Hepatic stellate cell (primary cell): ENCODE measurements at regions not wholly inside any gene's neighbourhood (a gene's known extent, or its start where the extent isn't known, plus 50 kb on each side); places are given as distances from the start of the nearest gene placed in this dataset.
"Not testable (repeated sequence)": the region's sequence is repeated elsewhere in the genome, so short reads cannot be mapped to it uniquely, and the experiment has no call there.

Experiments used
- DNase-seq: peaks from one replicate; pipeline ENCODE4 v3.0.0; 2011; ENCODE audit warnings: low spot score

- DNase-seq = not testable (repeated sequence)
Measured at GRCh38 chr17:45554479-45554878, 64.0 kb upstream of the PLEKHM1 start.

DNA sequence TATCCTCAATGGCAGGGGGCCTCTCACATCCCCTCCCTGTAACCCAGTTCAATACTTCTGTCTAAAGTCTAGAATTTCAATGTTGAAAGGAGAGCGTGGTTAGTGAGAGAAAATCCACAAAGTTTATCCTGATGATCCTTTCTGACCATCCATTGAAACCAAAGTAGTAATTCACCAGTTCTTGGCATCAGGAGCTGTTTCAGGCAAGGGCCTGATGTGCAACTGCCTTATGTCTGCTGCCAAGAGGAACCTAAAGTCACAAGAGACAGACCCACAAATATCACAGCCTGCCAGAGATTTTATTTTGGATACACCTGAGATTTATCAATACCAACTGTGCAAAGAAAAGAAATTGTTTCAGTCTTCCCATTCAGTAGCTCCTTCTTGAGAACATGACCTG is 68.3 kb upstream of the PLEKHM1 start:
- DNase-seq = not testable (repeated sequence)

DNA sequence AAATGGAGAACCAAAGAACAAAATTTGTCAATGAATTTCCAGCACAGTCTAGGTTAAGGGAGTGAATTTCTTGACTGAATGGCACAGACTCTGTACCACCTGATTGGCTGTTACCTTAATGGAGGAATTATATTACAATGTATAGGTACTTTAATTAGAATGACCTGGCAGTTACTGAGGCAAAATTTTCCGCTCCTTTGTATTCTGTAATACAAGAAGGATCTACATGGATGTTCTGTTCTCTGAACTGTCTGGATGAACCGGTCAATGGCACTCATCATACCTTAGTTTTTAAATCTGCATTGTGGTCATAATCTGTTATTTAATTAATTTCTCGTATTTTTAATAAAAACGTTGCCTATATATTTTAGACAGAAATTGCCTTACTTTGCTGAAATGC is 72.3 kb upstream of the PLEKHM1 start:
- DNase-seq = not testable (repeated sequence)

GRCh38 chr17:45563283-45563682 is 72.8 kb upstream of the PLEKHM1 start:
- not testable (repeated sequence) for DNase-seq

DNA sequence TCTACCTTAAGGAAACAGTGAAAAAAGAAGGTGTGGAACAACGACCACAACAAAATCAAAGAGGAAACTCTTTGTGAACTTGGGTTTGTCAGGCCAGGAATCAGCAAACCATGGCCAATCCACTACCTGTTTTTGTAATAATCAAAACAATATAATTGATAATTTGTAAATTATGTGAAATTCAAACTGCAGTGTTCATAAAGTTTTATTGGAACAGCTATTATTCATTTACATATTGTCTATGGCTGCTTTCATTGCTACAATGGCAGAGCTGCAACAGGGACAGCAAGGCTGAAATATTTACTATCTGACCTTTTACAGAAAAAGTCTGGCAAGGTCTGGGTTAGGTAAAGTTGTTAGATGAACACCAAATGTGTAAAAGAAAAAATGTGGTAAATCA is 77.8 kb upstream of the PLEKHM1 start:
- not testable (repeated sequence) for DNase-seq

DNA sequence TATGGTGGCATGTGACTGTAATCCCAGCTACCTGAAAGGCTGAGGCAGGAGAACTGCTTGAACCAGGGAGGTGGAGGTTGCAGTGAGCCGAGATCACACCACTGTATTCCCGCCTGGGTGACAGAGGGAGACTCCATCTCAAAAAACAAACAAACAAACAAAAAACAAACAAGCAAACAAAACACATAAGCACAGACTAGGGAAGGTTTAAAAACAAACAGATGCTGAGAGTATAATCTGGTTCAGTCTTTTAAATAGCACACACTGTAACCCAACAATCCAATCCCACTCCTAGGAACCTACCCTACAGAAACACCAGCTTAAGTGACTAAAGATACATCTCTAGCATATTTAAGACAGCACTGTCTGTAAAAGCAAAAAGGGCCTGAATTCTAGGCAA is 82.8 kb upstream of the PLEKHM1 start:
- not testable (repeated sequence) for DNase-seq

- no peak for DNase-seq
Measured at GRCh38 chr17:45573924-45574770, 83.6 kb upstream of the PLEKHM1 start.

DNA sequence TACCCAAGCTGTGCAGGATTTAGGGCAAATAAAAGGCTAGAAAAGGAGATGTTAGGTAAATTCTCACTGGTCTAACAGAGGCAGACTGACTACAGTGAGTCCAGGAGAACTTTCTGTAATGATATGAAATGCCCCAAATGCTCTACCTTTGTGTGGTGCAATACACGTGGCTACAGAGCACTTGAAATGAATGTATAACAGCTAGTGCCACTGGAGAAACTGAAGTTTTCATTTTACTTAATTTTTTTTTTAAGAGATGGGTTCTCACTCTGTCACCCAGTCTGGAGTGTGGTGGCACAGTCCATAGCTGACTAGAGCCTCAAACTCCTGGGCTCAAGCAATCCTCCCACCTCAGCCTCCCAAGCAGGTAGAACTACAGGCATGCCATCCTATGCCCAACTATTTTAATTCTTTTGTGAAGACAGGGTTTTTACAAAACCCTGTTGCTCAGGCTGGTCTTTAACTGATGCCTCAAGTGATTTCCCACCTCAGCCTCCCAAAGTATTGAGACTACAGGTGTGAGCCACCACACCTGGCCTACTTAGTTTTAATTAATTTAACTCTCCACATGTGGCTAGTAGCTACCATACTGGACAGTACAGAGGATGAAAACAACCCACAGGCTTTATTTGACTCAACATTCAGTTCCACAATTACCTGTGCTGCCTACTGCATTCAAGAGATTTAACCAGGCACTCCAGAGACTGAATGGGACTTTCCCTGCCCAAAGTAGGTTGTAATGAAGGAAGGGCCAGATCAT is 84.8 kb upstream of the PLEKHM1 start:
- no peak for DNase-seq

GRCh38 chr17:45576527-45577307 is 86.2 kb upstream of the PLEKHM1 start:
- DNase-seq = not testable (repeated sequence)

DNA sequence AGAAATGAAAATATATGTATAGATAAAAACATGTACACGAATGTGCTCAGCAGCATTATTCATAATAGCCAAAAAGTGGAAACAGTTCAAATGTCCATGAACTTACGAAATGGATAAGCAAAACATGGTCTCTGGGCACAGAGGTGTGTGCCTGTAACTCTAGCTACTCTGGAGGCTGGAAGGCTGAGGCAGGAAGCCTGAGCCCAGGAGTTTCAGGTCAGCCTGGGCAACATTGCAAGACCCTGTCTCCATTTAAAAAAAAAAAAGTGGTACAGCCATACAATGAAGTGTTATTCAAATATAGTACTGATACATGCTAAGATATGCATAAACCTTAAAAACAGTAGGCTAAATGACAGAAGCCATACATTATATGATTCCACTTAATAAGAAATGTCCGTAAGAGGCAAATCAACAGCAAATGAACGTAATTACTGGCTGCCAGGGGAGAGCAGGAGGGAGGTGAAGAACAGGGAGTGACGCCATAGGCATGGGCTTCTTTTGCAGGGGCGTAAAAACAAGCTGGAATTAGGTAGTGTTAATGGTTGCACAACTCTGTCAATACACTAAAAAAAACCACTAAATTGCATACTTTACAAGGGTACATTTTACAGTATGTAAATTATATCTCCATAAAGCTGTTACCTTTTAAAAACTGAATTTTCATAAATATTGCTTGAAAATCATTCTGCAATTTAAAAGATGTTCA is 87.2 kb upstream of the PLEKHM1 start:
- no peak for DNase-seq

GRCh38 chr17:45578516-45579455 is 88.3 kb upstream of the PLEKHM1 start:
- no peak for DNase-seq

- DNase-seq = no peak
Measured at GRCh38 chr17:45579529-45580495, 89.3 kb upstream of the PLEKHM1 start.

GRCh38 chr17:45580924-45581323 is 90.4 kb upstream of the PLEKHM1 start:
- DNase-seq = no peak

GRCh38 chr17:45581860-45582259 is 91.3 kb upstream of the PLEKHM1 start:
- DNase-seq = no peak

DNA sequence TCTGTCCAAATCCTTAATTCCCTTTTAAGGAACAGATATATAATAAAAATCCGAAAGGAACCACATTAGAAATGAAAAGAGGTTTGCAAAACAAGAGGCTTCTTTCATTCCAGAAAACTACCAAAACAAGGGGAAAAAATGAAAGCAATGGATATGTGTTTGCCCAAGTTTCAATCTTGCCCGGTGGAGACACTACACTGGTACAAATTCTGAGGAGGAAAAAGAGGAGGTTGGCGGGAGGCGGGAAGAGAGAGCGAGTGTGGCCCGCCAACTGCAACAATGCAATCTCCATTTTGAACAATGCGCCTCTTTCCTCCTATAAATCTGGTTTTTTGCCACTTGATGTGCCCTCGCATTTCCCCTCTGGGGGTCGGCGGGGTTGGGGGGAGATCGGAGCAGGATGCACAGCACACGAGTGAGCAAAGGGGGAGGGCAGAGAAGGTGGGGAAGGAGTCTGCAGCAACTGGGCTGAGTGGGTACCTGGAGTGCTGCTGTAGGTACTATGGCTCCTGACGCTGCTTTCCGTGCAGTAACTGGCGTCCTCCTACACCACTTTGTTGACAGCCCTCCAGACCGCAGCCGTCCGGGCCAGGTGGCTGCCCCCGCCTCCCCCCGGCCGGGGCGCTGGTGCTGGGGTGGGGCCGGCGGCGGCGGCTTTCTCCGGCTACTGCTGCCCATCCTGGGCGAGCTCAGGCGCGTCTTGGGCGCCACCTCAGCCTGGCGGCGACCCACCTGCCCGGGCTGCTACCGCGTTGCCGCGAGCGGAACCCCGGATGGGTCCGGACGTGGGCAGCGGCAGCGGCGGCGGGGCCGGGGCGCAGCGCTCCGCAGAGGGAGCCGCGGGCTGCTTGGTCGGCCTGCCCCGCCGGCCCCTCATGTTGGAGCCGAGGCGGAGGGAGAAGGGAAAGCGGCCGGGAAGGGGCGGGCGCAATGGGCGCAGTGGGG is 93.8 kb upstream of the PLEKHM1 start:
- peak; percentile 47 for DNase-seq

DNA sequence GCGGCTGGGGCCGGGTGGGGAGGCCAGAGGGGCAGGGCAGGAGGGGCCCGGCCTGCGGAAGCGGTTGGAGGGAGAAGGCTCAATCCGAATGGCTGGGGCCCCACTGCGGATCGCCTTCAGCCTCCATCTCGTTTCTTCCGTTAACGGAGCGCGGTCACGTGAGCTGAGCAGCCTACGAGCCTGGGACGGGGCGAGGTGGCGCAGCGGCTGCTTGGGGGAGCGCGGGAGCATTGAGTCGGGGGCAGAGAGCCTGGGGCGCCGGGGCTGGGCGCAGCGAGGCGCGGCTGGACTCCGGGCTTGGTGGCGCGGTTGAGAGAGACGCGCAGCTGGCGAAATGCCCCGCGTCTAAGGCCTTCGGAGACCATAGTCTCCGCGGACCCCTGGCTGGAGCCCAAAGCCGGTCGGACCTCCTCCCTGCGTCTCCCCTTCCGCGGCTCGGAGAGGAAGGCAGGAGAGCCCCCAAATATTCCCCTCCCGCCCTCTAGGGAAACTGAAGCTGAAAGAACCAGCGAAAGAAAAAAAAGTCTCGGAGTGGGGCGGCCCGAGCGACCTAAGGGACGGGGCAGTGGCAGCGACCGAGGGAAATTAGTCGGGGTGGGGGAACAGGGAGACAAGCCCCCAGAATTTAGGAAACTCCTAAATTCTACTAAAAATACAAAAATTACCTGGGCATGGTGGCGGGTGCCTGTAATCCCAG is 94.7 kb upstream of the PLEKHM1 start:
- peak; percentile 44 for DNase-seq

DNA sequence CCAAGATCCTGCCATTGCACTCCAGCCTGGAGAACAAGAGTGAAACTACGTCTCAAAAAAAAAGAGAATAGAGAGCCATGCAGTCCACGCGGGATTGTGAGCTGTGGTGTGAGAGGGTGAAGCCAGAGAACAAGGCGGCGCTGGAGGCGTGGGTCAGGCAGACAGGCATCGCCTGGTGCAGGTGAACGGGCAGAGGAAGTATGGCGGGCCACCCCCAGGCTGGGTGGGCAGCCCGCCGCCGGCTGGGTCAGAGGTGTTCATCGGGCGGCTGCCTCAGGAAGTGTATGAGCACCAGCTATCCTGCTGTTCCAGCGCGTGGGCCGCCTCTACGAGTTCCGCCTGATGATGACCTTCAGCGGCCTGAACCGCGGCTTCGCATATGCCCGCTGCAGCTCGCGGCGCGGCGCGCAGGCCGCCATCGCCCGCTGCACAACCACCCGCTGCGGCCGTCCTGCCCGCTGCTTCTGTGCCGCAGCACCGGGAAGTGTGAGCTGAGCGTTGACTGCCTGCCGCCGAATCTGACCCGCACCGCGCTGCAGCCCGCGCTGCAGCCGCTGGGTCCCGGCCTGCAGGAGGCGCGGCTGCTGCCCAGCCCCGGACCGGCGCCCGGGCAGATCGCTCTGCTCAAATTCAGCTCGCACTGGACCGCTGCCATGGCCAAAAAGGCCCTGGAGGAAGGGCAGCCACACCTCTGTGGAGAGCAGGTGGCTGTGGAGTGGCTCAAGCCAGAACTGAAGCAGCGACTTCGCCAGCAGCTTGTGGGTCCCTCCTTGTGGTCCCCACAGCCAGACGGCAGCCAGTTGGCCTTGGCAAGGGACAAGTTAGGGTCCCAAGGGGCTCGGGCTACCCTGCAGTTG is 95.5 kb upstream of the PLEKHM1 start:
- not testable (repeated sequence) for DNase-seq
